ENCODE measurements at regions not wholly inside any gene's neighbourhood (a gene's known extent, or its start where the extent isn't known, plus 50 kb on each side); places are given as distances from the start of the nearest gene placed in this dataset.

DNA sequence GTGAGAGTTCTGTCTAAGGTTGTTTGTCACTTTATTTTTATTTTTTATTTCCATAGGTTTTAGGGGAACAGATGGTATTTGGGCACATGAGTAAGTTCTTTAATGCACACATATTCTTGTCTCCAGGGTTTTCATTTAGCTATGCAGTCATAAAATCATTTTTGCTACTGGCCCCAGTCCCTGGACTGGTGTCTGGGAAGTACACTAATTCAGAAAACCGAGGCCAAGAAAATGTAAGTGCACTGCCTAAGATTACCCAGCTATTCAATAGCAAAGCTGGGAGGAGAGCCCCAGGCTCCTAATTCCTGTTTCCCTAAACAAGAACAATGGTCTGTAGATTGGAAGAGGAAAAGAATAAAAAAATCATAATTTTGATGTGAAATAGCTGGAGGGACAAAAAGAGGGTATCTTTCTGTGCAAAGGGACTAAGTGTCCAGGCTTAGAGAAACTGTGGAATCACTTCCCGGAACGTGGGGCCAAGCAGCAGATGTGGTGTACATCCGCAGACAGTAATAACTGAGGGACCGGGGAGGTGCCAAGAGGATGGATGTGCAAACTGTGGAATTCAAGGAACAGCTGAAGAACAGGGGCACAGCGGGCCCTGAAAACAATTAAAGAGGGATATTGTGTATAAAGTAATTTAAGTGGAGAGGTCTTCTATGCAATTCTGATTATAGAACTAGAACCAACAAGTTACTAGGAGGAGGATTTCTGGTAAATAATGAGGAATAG lies 236.3 kb downstream of the ACKR3 start:
- DNase-seq = no peak

DNA sequence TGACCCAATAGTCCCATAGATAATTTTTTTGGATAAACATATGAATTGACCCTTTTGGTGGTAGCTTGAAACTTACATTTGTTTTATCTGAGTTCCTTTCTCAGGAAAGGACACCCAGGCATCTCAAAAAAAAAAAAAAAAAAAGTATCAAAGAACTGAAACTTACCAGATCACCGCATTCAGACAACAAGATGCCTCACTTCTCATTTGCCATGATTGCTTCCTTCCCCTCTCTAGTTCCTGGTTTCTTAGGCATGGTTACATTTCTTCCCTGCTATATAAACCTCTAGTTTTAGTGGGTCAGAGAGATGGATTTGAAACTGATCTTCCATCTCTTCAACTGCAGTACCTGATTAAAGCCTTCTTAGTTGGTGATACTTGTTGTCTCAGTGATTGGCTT lies 240.1 kb downstream of the ACKR3 start:
- DNase-seq = no peak

- DNase-seq = no peak
These were observed 241.5 kb downstream of the ACKR3 start for GRCh38 chr2:236811062-236811656.

DNA sequence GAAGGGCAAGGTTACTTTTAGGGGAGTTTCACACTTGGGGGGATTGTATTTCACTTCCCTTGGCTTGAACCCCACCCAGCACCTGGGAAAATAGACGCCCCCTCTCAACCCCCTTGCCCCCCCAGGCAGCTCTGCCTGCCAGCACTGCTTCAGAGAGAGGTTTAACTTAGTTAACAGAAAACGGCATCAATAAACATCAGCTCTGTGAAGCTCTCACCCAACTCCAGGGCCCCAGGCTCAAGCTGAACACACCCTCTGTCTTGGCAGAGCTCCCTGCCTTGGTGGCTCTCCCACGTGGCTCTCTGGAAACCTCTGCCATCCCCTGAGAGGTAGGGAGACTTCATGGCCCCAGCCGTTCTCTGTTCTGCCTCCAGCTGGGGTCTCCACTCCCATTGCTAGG lies 244.1 kb downstream of the ACKR3 start:
- no peak for DNase-seq

DNA sequence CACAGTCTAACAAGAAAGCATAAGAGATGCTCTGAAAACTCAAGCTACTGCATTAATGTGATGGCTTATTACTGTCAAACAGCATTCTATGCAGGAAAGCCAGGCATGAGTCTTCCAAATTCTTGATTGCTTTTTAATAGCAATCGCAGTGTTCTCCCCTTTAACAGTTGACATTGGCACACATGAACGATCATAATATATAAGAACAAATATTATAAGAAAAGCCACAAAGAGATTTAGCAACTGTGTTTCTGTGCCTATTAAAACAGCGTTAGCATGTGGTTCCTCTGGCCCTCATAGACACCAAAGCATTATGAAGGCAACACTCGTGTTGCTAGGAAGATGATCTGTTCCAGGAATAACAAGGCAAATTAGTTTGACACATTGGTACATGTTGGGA lies 245.0 kb downstream of the ACKR3 start:
- DNase-seq = no peak

DNA sequence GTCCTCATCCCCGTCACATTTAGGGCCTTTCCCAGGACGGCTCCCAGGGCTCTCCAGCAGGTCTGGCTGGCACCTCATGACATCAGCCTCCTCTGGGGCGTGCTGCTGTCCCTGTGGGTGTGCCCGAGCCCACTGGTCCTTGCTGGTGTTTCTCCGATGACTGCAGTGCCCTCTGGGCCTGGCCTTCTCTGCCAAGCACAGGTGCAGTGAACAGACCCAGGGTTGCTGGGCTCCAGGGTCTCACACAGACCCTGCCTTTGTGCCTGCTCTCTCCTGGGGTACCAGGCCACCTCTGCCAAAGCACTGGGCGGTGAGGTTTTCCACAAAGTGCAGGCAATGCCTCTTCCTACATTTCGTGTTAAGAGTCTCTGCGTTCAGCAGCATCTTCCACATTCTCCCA lies 246.1 kb downstream of the ACKR3 start:
- DNase-seq = no peak

DNA sequence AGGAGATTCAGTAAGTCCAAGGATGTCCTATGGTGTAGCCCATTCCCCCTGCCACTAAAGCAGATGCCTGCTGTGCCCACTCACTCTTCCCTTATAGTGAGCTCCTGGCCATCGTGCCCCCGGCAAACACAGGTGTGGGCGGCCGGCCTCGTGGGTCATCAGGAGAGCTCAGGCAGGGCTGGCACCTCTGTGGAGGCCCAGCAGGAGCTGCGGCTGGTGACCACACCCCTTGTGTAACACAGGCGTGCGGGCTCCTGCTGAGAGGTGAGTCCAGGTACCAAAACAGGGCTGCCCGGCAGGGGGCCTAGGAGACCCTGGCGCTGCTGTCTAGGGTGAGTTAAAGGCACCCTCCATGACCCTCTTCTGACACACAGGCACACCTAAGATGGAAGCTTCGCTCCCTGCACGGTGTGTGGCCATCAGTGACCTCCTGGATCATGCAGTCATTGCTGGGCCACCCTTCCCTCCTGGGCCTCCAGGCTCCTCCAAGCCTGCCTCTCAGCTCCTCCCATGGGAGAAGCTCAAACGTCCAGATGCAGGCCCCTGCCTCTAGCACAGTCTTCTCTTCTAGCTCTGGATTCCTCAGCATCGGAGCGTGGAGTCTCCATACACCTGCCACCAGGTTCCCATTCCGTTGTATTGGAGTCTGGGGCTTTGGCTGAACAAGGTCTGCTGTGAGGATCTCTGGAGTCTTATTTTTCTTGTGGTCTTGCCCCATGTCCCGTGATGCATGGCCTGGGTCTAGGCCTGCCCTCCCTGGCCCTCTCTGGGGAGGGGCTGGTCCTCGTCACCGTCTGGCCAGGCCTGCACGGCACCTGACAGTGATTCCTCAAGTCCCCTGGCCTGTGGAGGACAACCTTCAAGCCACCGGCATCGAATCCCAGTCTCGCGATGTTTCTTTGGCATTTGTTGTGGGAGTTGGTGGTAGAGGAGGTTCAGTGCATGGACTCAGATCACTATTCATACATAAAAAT lies 246.9 kb downstream of the ACKR3 start:
- no peak for DNase-seq

- DNase-seq = no peak
These were observed 248.8 kb downstream of the ACKR3 start for GRCh38 chr2:236818281-236819045.

- DNase-seq = no peak
These were observed 249.8 kb downstream of the ACKR3 start for GRCh38 chr2:236819275-236820002.

- DNase-seq = no peak
These were observed 251.2 kb downstream of the ACKR3 start for GRCh38 chr2:236820763-236821344.

DNA sequence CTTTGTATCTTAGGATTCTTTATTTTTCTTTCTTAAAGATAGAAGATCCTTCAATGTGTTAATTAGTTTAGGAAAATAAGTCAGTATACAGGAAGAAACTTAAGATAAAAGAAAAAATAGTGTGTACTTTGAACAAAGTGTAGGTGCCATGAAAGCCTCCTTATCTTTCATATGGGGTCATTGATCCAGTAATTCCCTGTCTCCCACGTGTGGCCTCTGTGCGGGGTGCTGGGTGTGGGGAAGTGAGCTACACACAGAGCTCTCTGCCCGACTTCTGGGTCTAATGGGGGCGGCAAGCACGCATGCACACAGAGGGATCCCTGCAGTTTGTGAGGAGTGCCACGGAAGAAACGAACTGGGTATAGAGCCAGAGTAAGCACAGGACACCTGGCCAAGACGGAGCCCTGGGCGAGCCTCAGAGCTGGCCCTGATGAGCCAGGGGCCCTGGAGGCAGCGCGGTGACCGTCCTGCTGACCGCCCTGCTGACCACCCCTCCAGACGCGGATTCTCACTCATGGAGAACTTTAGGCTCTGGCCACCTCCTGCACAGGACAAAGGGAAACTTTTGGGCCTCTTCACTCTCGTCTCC lies 253.5 kb downstream of the ACKR3 start:
- no peak for DNase-seq

- no peak for DNase-seq
These were observed 254.3 kb downstream of the ACKR3 start for GRCh38 chr2:236823963-236824362.

DNA sequence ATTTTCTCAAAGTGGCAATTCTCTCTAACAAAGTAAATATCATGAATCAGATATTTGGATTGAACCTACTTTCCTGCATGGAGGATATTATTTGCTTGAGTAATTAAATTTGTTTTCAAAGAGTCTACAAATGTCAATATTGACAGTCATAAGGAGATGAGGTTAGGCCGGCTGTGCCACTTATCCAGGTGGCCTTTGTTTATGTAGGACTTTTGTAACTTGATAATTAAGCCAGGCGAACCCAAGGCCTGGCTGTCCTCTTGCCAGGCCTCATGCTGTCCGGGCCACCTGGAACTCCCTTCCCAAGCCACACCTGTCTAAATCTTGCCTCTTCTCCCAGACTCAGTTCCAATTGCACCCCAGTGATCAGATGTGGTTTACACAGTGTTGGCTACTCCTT lies 255.2 kb downstream of the ACKR3 start:
- no peak for DNase-seq

DNA sequence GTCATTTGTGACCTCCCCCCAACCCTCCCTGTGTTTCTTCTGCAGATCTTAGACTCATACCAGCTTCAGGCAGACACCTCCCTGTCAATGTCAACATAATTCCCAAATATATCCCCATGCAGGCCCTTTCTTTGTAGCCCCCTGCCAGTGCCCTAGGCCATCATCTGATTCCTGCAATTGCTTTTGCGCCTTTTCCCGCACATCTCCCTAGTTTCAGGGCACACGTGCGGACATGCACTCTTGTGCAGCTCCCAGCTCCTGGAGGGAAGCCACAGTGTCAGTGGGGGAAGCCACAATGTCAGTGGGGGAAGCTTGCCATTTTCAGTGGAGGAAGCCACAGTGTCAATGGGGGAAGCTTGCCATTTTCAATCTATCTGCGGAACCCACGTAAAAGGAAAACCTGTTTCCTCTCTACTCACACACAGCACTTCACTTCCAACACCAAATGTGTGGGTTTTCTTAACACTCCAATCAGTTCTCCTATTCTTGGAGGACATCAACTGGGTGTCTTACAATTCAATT lies 256.4 kb downstream of the ACKR3 start:
- DNase-seq = no peak

- DNase-seq = no peak
These were observed 257.1 kb downstream of the ACKR3 start for GRCh38 chr2:236826606-236827156.

GRCh38 chr2:236827997-236828396 lies 257.7 kb upstream of the COPS8 start:
- no peak for DNase-seq

- no peak for DNase-seq
These were observed 256.9 kb upstream of the COPS8 start for GRCh38 chr2:236828820-236829219.

- DNase-seq = no peak
These were observed 254.8 kb upstream of the COPS8 start for GRCh38 chr2:236830926-236831325.

DNA sequence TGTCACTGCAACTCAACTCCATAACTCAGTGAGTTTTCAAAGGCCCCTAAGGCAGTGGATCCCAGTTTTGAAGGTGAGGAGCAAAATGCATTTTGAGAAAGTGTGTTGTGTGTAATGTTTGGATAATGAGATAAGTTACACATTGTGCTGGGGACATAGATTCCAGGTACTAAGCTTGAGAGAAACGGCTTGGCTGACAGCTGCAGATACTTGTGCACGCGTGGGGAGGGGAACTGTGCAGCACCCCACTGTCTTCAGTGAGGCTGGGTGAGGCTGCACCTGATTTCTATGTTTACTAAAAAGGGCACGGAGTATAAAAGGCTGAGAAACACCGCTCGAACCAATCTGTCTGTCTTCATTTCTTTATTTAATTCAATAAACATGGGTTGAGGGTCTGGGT lies 254.0 kb upstream of the COPS8 start:
- no peak for DNase-seq

GRCh38 chr2:236833501-236834073 lies 252.1 kb upstream of the COPS8 start:
- no peak for DNase-seq
